ENCODE measurements at regions not wholly inside any gene's neighbourhood (a gene's known extent, or its start where the extent isn't known, plus 50 kb on each side); places are given as distances from the start of the nearest gene placed in this dataset.

DNA sequence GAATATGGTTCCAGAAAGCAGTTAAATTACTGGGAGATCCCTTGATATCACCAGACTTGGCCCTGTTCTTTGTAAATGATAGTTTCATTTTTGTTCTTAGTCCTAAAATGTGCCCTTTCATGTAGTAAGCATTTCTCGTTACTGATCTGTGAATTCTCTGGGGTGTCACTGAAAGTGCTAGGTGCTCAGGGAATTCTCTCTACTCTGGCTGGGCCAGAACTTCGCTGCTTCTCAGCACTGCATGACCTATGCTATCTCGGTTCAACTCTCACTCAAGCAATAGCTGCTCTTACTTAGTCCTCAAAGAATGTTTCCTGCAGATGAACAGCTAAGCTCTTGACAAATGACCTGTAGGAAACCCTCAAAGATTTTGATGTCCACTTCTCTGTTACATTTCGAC, 1144.3 kb downstream of the ADGRL3 start:
- intact Hi-C loops (cut with DNase I; ENCODE audit: low total_unique reads) (no loop called here), in situ Hi-C loops (cut with MboI; ENCODE audit: low pct_ligation_motif_present in 1 of 4, low pct_unique_long_range_greater_than_20kb in 1 of 4, low sequenced_read_pairs in 3 of 4) (no loop called here)
- peaks cover 7 to 10% of the 10 kb centered on the region in 2 donors for H3K9me3 ChIP-seq
- no peak for DNase-seq
- no peak overlapping the region for H3K4me3 ChIP-seq
- H3K27me3 ChIP-seq: no peaks in the 10 kb centered on the region
- WGBS, 2 donors (ENCODE audit: low coverage in 1 of 2): 70 to 92% methylated on average over 2 to 4 of the region's 4 CpGs
- no peaks in the 10 kb centered on the region for H3K4me1 ChIP-seq
- H3K36me3 ChIP-seq: no peaks in the 10 kb centered on the region
- TF ChIP-seq POLR2A (IDR thresholded peaks at IDR 0.05): no peak
- no peak for TF ChIP-seq CTCF (IDR thresholded peaks at IDR 0.05)
- TF ChIP-seq EP300 (IDR thresholded peaks at IDR 0.05; ENCODE audit: low read depth): no peak
- TF ChIP-seq POLR2AphosphoS5 (IDR thresholded peaks at IDR 0.05): no peak
- no peak overlapping the region for H3K27ac ChIP-seq

DNA sequence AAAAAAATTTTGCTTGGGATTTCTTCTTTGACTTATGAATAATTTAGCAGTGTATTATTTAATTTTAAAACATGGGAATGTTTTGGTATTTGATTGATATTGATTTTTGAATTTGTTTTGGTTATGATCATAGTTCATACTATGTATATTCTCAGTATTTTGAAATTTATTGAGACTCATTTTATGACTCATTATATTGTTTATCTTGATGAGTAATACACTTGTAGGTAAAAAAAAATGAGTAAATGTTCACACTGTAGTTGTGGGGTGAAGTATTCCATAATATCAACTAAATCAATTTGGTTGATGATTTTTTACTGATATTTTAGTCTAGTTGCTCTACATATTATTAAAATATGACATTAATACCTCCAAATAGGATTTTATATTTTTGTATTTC, 1142.2 kb downstream of the ADGRL3 start:
- Histone ChIP-seq H3K9me3 (peaks cover 7 to 10% of the 10 kb centered on the region in 2 donors), H3K4me3 (no peak overlapping the region), H3K4me1 (no peaks in the 10 kb centered on the region), H3K36me3 (no peaks in the 10 kb centered on the region), H3K27ac (no peak overlapping the region), H3K27me3 (no peaks in the 10 kb centered on the region)
- intact Hi-C loops (cut with DNase I; ENCODE audit: low total_unique reads) (no loop called here), in situ Hi-C loops (cut with MboI; ENCODE audit: low pct_ligation_motif_present in 1 of 4, low pct_unique_long_range_greater_than_20kb in 1 of 4, low sequenced_read_pairs in 3 of 4) (no loop called here)
- no peak for DNase-seq
- TF ChIP-seq CTCF (IDR thresholded peaks at IDR 0.05) (no peak), POLR2A (IDR thresholded peaks at IDR 0.05) (no peak), POLR2AphosphoS5 (IDR thresholded peaks at IDR 0.05) (no peak), EP300 (IDR thresholded peaks at IDR 0.05; ENCODE audit: low read depth) (no peak)

GRCh38 chr4:62328526-62328925, 1128.4 kb downstream of the ADGRL3 start:
- Histone ChIP-seq H3K27me3 (no peaks in the 10 kb centered on the region), H3K4me3 (no peak overlapping the region), H3K9me3 (no peaks in the 10 kb centered on the region), H3K36me3 (no peaks in the 10 kb centered on the region), H3K4me1 (no peaks in the 10 kb centered on the region), H3K27ac (no peak overlapping the region)
- intact Hi-C loops (cut with DNase I; ENCODE audit: low total_unique reads): no loop called here
- TF ChIP-seq EP300 (IDR thresholded peaks at IDR 0.05; ENCODE audit: low read depth) (no peak), POLR2A (IDR thresholded peaks at IDR 0.05) (no peak), CTCF (IDR thresholded peaks at IDR 0.05) (no peak), POLR2AphosphoS5 (IDR thresholded peaks at IDR 0.05) (no peak)
- in situ Hi-C loops (cut with MboI; ENCODE audit: low pct_ligation_motif_present in 1 of 4, low pct_unique_long_range_greater_than_20kb in 1 of 4, low sequenced_read_pairs in 3 of 4): no loop called here
- WGBS, 2 donors (ENCODE audit: low coverage in 1 of 2): 85 to 89% methylated on average over 2 of the region's 2 CpGs
- DNase-seq: no peak

DNA sequence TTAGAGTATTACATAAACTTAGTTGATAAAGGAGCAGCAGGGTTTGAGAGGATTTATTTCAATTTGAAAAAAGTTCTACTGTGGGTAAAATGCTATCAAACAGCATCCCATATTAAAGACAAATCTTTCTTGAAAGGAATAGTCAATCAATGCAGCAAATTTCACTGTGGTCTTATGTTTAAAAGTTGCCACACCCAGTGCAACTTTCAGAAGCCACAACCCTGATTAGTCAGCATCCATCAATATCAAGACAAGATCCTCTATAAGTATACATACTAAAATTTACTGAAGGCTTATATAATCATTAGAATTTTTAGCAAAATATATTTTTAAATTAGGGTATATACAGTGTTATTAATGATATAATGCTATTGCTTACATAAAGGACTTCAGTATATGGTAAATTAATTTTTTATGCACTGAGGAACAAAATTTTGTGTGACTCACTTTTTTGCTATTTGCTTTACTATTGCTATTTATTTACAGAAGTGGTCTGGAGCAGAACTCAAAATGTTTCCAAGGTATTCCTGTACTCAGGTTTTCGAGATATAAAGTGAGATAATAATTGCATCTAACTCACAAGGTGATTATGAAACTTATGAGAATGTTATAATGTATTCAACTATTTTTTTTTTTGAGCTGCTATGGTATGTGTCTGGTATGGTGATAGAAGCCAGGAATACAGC, 1127.6 kb downstream of the ADGRL3 start:
- no peak for DNase-seq
- H3K4me3 ChIP-seq: no peak overlapping the region
- TF ChIP-seq EP300 (IDR thresholded peaks at IDR 0.05; ENCODE audit: low read depth) (no peak), POLR2AphosphoS5 (IDR thresholded peaks at IDR 0.05) (no peak), CTCF (IDR thresholded peaks at IDR 0.05) (no peak), POLR2A (IDR thresholded peaks at IDR 0.05) (no peak)
- H3K36me3 ChIP-seq: no peaks in the 10 kb centered on the region
- no peak overlapping the region for H3K27ac ChIP-seq
- H3K9me3 ChIP-seq: no peaks in the 10 kb centered on the region
- no peaks in the 10 kb centered on the region for H3K4me1 ChIP-seq
- in situ Hi-C loops (cut with MboI; ENCODE audit: low pct_ligation_motif_present in 1 of 4, low pct_unique_long_range_greater_than_20kb in 1 of 4, low sequenced_read_pairs in 3 of 4) (no loop called here), intact Hi-C loops (cut with DNase I; ENCODE audit: low total_unique reads) (loop anchor here (2.0 kb wide), 1 partner anchor 53 kb away; no protein-coding TSS in a partner anchor)
- no peaks in the 10 kb centered on the region for H3K27me3 ChIP-seq
- WGBS, 2 donors (ENCODE audit: low coverage in 1 of 2): 46% methylated on average over 1 of the region's 1 CpG
